ENCODE measurements at regions not wholly inside any gene's neighbourhood (a gene's known extent, or its start where the extent isn't known, plus 50 kb on each side); places are given as distances from the start of the nearest gene placed in this dataset.

GRCh38 chr16:76195056-76195455 is 82.1 kb upstream of the CNTNAP4 start:
- Histone ChIP-seq H3K9ac (ENCODE audit: low read depth, low read length) (no peak overlapping the region), H4K5ac (ENCODE audit: low read depth, low read length) (no peak overlapping the region), H3K4me1 (ENCODE audit: control insufficient read depth, insufficient read depth, low read length) (no peaks in the 10 kb centered on the region), H3K36me3 (ENCODE audit: control insufficient read depth, insufficient read depth, low read length) (no peaks in the 10 kb centered on the region), H3K23ac (ENCODE audit: low read depth, low read length) (no peak overlapping the region), H3K79me1 (ENCODE audit: low read depth in 1 of 2, low read length in 2 of 2) (no peaks in the 10 kb centered on the region), H3K9me3 (ENCODE audit: control insufficient read depth, insufficient read depth, low read length) (peaks cover 5% of the 10 kb centered on the region; the same call in 1 of the 2 replicates), H3K27me3 (ENCODE audit: control insufficient read depth, insufficient read depth, low read length) (no peaks in the 10 kb centered on the region), H3K14ac (replicated peaks; ENCODE audit: low read depth, low read length) (no peak overlapping the region), H2BK20ac (ENCODE audit: low read depth, low read length) (no peak overlapping the region), H2BK15ac (ENCODE audit: low read depth, low read length) (no peak overlapping the region), H4K91ac (ENCODE audit: insufficient read depth, low read depth, low read length) (no peak overlapping the region), H2AK5ac (ENCODE audit: low read depth, low read length) (no peak overlapping the region), H2AK9ac (replicated peaks; ENCODE audit: low read depth, low read length, poor library complexity) (no peak overlapping the region), H4K20me1 (ENCODE audit: insufficient read depth, low read length) (no peaks in the 10 kb centered on the region), H3K4me2 (ENCODE audit: low read depth, low read length) (no peak overlapping the region), H4K8ac (ENCODE audit: low read depth in 2 of 2, low read length in 2 of 2) (no peak overlapping the region), H2BK120ac (ENCODE audit: low read depth, low read length) (no peak overlapping the region), H3K18ac (ENCODE audit: low read depth, low read length) (no peak overlapping the region), H3K27ac (ENCODE audit: insufficient read depth, low read length) (no peak overlapping the region), H2AFZ (replicated peaks; ENCODE audit: low read length, poor library complexity) (no peak overlapping the region), H3K56ac (ENCODE audit: extremely low read depth, insufficient read depth, low read length) (no peak overlapping the region), H2BK5ac (ENCODE audit: low read depth, low read length, poor library complexity, severe bottlenecking) (no peak overlapping the region), H3K4ac (ENCODE audit: low read depth, low read length) (no peak overlapping the region), H3K9me1 (ENCODE audit: insufficient read depth, low read length) (no peaks in the 10 kb centered on the region), H3K4me3 (ENCODE audit: insufficient read depth, low read depth, low read length) (no peak overlapping the region)
- ChIA-PET CTCF (interaction anchor here (0.6 kb wide), 1 partner anchor 365 kb away, joined by 3 read pairs; no protein-coding TSS in a partner anchor), POLR2A (ENCODE audit: unreplicated experiment) (no interaction called here)
- DNase-seq (no peak), ATAC-seq (ENCODE audit: low read depth) (no peak)
- intact Hi-C loops (cut with micrococcal nuclease) (no loop called here), in situ Hi-C loops (cut with MboI; ENCODE audit: low sequenced_read_pairs) (no loop called here), dilution Hi-C loops (cut with HindIII; ENCODE audit: low sequenced_read_pairs, unreplicated experiment) (no loop called here)
- BruUV-seq (replicated peaks) = no TSS peak
- WGBS, 2 experiments (ENCODE audit: extremely low coverage in 2 of 2, insufficient read length in 1 of 2) = 52% methylated on average over 3 of the region's 3 CpGs; no CpG with 5 or more reads in 1 of the 2 experiments
- TF ChIP-seq NFE2L2 (IDR thresholded peaks at IDR 0.05; ENCODE audit: low read depth, low read length) (no peak), USF2 (IDR thresholded peaks at IDR 0.05; ENCODE audit: low read depth, low read length) (no peak), SMC3 (IDR thresholded peaks at IDR 0.05; ENCODE audit: low read depth, low read length) (no peak), POLR2A (IDR thresholded peaks at IDR 0.05; ENCODE audit: low read depth, low read length) (no peak), RCOR1 (IDR thresholded peaks at IDR 0.05; ENCODE audit: insufficient replicate concordance, low read length) (no peak), BHLHE40 (IDR thresholded peaks at IDR 0.05; ENCODE audit: low read depth, low read length) (no peak), CEBPB (IDR thresholded peaks at IDR 0.05; ENCODE audit: low read depth, low read length) (no peak), MAFK (IDR thresholded peaks at IDR 0.05; ENCODE audit: low read depth, low read length) (no peak), RAD21 (IDR thresholded peaks at IDR 0.05; ENCODE audit: low read length) (no peak), MAZ (IDR thresholded peaks at IDR 0.05; ENCODE audit: borderline replicate concordance, low read depth, low read length) (no peak), MXI1 (IDR thresholded peaks at IDR 0.05; ENCODE audit: borderline replicate concordance, low read depth, low read length) (no peak), FOS (IDR thresholded peaks at IDR 0.05; ENCODE audit: low read depth, low read length) (no peak), ELK1 (IDR thresholded peaks at IDR 0.05; ENCODE audit: borderline replicate concordance, low read depth, low read length) (no peak), RFX5 (IDR thresholded peaks at IDR 0.05; ENCODE audit: low read depth, low read length) (no peak), CHD1 (IDR thresholded peaks at IDR 0.05; ENCODE audit: low read depth, low read length) (no peak)
- TF ChIP-seq, protein P1, sequence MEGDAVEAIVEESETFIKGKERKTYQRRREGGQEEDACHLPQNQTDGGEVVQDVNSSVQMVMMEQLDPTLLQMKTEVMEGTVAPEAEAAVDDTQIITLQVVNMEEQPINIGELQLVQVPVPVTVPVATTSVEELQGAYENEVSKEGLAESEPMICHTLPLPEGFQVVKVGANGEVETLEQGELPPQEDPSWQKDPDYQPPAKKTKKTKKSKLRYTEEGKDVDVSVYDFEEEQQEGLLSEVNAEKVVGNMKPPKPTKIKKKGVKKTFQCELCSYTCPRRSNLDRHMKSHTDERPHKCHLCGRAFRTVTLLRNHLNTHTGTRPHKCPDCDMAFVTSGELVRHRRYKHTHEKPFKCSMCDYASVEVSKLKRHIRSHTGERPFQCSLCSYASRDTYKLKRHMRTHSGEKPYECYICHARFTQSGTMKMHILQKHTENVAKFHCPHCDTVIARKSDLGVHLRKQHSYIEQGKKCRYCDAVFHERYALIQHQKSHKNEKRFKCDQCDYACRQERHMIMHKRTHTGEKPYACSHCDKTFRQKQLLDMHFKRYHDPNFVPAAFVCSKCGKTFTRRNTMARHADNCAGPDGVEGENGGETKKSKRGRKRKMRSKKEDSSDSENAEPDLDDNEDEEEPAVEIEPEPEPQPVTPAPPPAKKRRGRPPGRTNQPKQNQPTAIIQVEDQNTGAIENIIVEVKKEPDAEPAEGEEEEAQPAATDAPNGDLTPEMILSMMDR (conservative IDR thresholded peaks at IDR 0.05; ENCODE audit: low read depth, low read length) = no peak

Measured in IMR-90 (cell line).